LNCAP (cell line): ENCODE measurements at regions not wholly inside any gene's neighbourhood (a gene's known extent, or its start where the extent isn't known, plus 50 kb on each side); places are given as distances from the start of the nearest gene placed in this dataset.

Source experiments
- TF ChIP-seq, protein P1 (sequence below): fragments of 450-650 bp; IDR thresholded peaks from 2 replicates; pipeline ENCODE4 v1.5.1; 2017; ENCODE audit warnings: mild to moderate bottlenecking

DNA sequence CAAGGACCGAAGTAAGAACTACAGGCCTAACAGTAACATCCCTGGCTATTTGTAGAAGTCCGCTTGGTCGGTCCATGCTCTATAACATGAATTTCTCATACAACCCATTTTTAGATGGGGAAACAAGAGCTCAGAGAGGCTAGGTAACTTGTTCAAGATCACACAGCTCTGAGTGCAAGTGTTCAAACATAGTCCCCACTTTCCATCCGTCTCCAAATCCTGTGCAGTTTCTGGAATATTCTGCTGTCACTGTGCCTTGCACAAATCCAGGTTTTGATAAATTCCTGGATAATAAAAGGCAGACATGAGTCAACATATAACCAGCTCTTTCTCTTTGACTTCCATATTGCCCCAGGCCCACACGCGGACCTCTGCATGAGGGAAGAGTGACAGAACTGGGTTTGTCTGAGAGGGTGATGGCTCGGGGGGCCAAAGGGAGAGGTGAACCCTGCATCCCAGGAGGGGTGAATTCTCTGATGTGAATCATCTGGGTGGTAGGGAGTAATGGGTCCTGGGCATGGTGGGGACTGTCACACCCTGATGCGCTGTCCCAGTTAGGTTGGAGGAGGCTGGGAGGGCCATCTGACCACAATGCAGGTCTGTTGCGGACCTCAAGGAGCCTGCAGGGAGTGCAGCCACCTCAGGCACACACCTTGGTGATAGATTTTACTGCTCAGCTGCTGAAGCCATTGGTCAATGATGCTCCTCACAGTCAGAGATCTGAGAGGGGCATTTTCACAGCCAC lies 162.2 kb downstream of the SMAD6 start:
- TF ChIP-seq, protein P1, sequence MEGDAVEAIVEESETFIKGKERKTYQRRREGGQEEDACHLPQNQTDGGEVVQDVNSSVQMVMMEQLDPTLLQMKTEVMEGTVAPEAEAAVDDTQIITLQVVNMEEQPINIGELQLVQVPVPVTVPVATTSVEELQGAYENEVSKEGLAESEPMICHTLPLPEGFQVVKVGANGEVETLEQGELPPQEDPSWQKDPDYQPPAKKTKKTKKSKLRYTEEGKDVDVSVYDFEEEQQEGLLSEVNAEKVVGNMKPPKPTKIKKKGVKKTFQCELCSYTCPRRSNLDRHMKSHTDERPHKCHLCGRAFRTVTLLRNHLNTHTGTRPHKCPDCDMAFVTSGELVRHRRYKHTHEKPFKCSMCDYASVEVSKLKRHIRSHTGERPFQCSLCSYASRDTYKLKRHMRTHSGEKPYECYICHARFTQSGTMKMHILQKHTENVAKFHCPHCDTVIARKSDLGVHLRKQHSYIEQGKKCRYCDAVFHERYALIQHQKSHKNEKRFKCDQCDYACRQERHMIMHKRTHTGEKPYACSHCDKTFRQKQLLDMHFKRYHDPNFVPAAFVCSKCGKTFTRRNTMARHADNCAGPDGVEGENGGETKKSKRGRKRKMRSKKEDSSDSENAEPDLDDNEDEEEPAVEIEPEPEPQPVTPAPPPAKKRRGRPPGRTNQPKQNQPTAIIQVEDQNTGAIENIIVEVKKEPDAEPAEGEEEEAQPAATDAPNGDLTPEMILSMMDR: no peak

- TF ChIP-seq, protein P1: no peak
These were observed 162.8 kb downstream of the SMAD6 start for GRCh38 chr15:66864871-66865281.

DNA sequence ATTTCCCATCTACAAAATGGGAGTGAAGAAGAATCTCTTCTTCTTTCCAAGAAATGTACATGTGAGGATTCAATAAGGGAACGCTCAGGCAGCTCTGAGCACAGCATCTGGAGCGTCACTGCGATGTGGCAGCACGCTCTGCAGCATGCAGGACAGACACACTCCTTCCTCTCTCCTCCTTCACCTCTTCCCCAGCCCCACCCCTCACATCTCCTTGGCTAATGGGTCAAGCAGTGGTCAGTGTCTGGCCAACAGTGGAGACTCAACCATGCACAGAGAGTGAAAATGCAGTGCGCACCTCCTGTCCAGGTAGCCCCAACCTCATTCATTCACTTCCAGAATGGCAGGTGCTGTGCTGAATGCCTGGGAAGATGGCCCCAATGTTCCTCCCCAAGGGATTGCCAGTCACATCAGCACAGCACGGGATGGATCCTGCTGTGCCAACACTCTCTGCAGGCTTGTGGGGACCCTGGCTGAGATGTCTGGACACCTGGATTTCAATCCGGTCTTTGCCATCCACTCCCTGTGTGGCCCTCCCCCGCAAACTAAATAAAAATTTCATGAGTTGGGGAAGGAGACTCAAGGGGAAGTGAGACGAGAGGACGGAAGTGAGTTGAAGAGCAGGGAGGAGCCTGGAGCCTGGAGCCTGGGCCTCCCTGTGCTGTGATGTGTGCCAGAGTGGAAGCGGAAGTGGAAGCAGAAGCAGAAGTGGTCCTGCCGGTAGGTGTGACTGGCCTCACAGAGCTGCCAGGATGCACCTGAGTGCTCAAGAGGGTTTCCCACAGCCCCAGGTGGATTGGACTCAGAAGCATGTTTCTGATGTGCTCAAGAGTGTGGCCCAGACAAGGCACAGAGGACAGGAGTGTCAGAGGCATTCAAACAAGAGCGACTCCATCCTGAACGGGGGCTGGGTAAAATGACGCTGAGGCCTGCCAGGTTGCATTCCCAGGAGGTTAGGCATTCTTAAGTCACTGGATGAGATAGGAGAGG lies 163.9 kb downstream of the SMAD6 start:
- TF ChIP-seq, protein P1: no peak

GRCh38 chr15:66866656-66867055 lies 164.6 kb downstream of the SMAD6 start:
- TF ChIP-seq, protein P1: no peak

GRCh38 chr15:66868918-66869317 lies 166.9 kb downstream of the SMAD6 start:
- TF ChIP-seq, protein P1: no peak

GRCh38 chr15:66870880-66871388 lies 168.9 kb downstream of the SMAD6 start:
- TF ChIP-seq, protein P1: no peak

GRCh38 chr15:66872405-66872804 lies 170.4 kb downstream of the SMAD6 start:
- TF ChIP-seq, protein P1: no peak
